ENCODE measurements at regions not wholly inside any gene's neighbourhood (a gene's known extent, or its start where the extent isn't known, plus 50 kb on each side); places are given as distances from the start of the nearest gene placed in this dataset.

GRCh38 chr6:140548366-140548765 lies 1173.9 kb upstream of the CITED2 start:
- TF ChIP-seq CTCF (conservative IDR thresholded peaks at IDR 0.05) (no peak), EZH2 (IDR thresholded peaks at IDR 0.05; ENCODE audit: low read depth) (no peak)

All from PC-9 (cell line).